ENCODE measurements at regions not wholly inside any gene's neighbourhood (a gene's known extent, or its start where the extent isn't known, plus 50 kb on each side); places are given as distances from the start of the nearest gene placed in this dataset.

DNA sequence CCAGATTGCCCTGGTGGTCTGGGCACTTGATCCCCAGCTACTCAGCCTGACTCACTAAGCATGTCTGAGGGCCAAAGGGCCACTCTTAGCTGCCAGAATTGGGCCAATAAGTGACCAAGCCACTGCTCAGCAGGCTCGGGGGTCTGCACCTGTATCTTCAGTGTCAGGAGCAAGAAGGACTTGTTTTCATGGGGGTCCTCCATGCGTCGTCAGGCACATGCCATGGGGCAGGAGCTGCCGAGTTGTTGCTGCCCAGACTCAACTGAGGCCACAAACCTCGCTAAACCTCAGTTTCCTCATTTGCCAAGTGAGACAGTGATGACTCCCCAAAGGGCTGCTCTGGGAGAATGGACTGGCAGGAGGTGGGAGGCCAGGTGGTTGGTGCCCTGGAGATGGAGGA lies 158.6 kb upstream of the GDF10 start:
- TF ChIP-seq EZH2 (IDR thresholded peaks at IDR 0.05; ENCODE audit: borderline replicate concordance) (no peak), EZH2phosphoT487 (IDR thresholded peaks at IDR 0.05; ENCODE audit: low read depth, severe bottlenecking, unreplicated experiment) (no peak)
- TF ChIP-seq, protein P1, sequence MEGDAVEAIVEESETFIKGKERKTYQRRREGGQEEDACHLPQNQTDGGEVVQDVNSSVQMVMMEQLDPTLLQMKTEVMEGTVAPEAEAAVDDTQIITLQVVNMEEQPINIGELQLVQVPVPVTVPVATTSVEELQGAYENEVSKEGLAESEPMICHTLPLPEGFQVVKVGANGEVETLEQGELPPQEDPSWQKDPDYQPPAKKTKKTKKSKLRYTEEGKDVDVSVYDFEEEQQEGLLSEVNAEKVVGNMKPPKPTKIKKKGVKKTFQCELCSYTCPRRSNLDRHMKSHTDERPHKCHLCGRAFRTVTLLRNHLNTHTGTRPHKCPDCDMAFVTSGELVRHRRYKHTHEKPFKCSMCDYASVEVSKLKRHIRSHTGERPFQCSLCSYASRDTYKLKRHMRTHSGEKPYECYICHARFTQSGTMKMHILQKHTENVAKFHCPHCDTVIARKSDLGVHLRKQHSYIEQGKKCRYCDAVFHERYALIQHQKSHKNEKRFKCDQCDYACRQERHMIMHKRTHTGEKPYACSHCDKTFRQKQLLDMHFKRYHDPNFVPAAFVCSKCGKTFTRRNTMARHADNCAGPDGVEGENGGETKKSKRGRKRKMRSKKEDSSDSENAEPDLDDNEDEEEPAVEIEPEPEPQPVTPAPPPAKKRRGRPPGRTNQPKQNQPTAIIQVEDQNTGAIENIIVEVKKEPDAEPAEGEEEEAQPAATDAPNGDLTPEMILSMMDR (IDR thresholded peaks at IDR 0.05; ENCODE audit: poor library complexity), result no peak

Measured in hepatocyte (in vitro differentiated cells).